H1 (cell line): ENCODE measurements at regions not wholly inside any gene's neighbourhood (a gene's known extent, or its start where the extent isn't known, plus 50 kb on each side); places are given as distances from the start of the nearest gene placed in this dataset.

Experiments
- CTCF ChIA-PET: fragments of 300-600 bp; sonication (Branson Sonifier 250); formaldehyde crosslinking; loops from one replicate; lab custom pipeline; 2021; ENCODE audit not compliant: partially characterized antibody; lab: Charles Lee
- POLR2A ChIA-PET: fragments of 300-600 bp; sonication (Branson Sonifier 250); formaldehyde crosslinking; loops from one replicate; lab custom pipeline; 2021; ENCODE audit warnings: inconsistent platforms; ENCODE audit not compliant: partially characterized antibody; lab: Charles Lee
- DNase-seq, 2 experiments: peaks; one replicate each; pipeline versions ENCODE4 v3.0.0 to v3.0.0-alpha.2; 2010 to 2022; ENCODE audit warnings: low spot score in 2 of 2, low read depth in 1 of 2, mixed read lengths in 1 of 2
- FAIRE-seq: peaks from 2 replicates; lab custom pipeline; 2011; peaks lifted over from hg19 to GRCh38; lab: Jason Lieb, UNC
- H2AFZ ChIP-seq: 2 replicates; pipeline ENCODE4 v1.8.1; 2012; ENCODE audit warnings: low read length, inconsistent platforms
- H2AK5ac ChIP-seq: 2 replicates; pipeline ENCODE4 v1.6.1; 2013; ENCODE audit warnings: low read depth, low read length
- H2BK120ac ChIP-seq: replicated peaks from 2 replicates; pipeline ENCODE3; 2013; ENCODE audit warnings: low read depth, low read length, inconsistent platforms
- H2BK12ac ChIP-seq: 2 replicates; pipeline ENCODE4 v1.6.1; 2013; ENCODE audit warnings: low read depth, low read length
- H2BK15ac ChIP-seq: 2 replicates; pipeline ENCODE4 v1.6.1; 2013; ENCODE audit warnings: low read length
- H2BK20ac ChIP-seq: 2 replicates; pipeline ENCODE4 v1.6.1; 2013; ENCODE audit warnings: low read length
- H2BK5ac ChIP-seq: 2 replicates; pipeline ENCODE4 v1.6.1; 2013; ENCODE audit warnings: low read depth, low read length
- H3K14ac ChIP-seq: 2 replicates; pipeline ENCODE4 v1.6.1; 2013; ENCODE audit warnings: inconsistent platforms; ENCODE audit not compliant: insufficient read length
- H3K18ac ChIP-seq: 2 replicates; pipeline ENCODE4 v1.6.1; 2013; ENCODE audit warnings: low read length; ENCODE audit errors: extremely low read depth
- H3K23ac ChIP-seq: 2 replicates; pipeline ENCODE4 v1.6.1; 2013; ENCODE audit warnings: inconsistent platforms; ENCODE audit not compliant: insufficient read length
- H3K23me2 ChIP-seq: 2 replicates; pipeline ENCODE4 v1.6.1; 2013; ENCODE audit warnings: low read depth, low read length
- H3K27ac ChIP-seq: 2 replicates; pipeline ENCODE4 v1.6.1; 2011; ENCODE audit warnings: low read depth, low read length, inconsistent platforms
- H3K27me3 ChIP-seq, 4 experiments: replicated peaks in 1 of 4; 1 replicate in 1 of 4; 2 replicates in 3 of 4; pipeline versions ENCODE4 v1.6.1 to v1.8.1; 2011 to 2013; ENCODE audit warnings: low read length in 3 of 4, mild to moderate bottlenecking in 3 of 4, inconsistent platforms in 2 of 4, mixed read lengths in 2 of 4, moderate library complexity in 1 of 4; ENCODE audit not compliant: control insufficient read depth in 3 of 4, insufficient read depth in 3 of 4; ENCODE audit errors: extremely low read depth in 1 of 4
- H3K36me3 ChIP-seq, 4 experiments: 2 replicates each; pipeline versions ENCODE4 v1.6.1 to v1.8.1; 2011 to 2013; ENCODE audit warnings: mild to moderate bottlenecking in 4 of 4, low read length in 3 of 4, moderate library complexity in 2 of 4, control low read depth in 1 of 4, inconsistent platforms in 1 of 4; ENCODE audit not compliant: insufficient read depth in 4 of 4, control insufficient read depth in 2 of 4
- H3K4ac ChIP-seq: replicated peaks from 2 replicates; pipeline ENCODE3; 2013; ENCODE audit warnings: low read length, low read depth, mixed read lengths, inconsistent platforms; ENCODE audit not compliant: insufficient read length
- H3K4me1 ChIP-seq, 4 experiments: replicated peaks in 1 of 4; 1 replicate in 1 of 4; 2 replicates in 3 of 4; pipeline versions ENCODE4 v1.6.1 to v1.8.1; 2011 to 2013; ENCODE audit warnings: low read length in 3 of 4, inconsistent platforms in 2 of 4, mixed read lengths in 1 of 4; ENCODE audit not compliant: insufficient read depth in 4 of 4, control insufficient read depth in 3 of 4
- H3K4me2 ChIP-seq, 2 experiments: 2 replicates each; pipeline versions ENCODE4 v1.6.1 to v1.8.1; 2011 to 2013; ENCODE audit warnings: low read depth in 2 of 2, low read length in 2 of 2, control low read depth in 1 of 2, inconsistent platforms in 1 of 2, mild to moderate bottlenecking in 1 of 2; ENCODE audit not compliant: insufficient read depth in 1 of 2
- H3K4me3 ChIP-seq, 4 experiments: fragments of 200-600, 300-600 bp in 1 of 4; sonication (generic), shearing (Covaris generic), sonication (Bioruptor Twin) in 1 of 4; 2 replicates each; pipeline versions ENCODE4 v1.5.1 to v1.8.1; 2011 to 2016; ENCODE audit warnings: low read length in 4 of 4, low read depth in 3 of 4, control low read depth in 2 of 4, inconsistent platforms in 2 of 4, mild to moderate bottlenecking in 2 of 4, mixed read lengths in 1 of 4, moderate library complexity in 1 of 4; ENCODE audit not compliant: insufficient read depth in 2 of 4; ENCODE audit errors: extremely low read depth in 1 of 4
- H3K56ac ChIP-seq: replicated peaks from 2 replicates; pipeline ENCODE3; 2013; ENCODE audit warnings: low read depth, mild to moderate bottlenecking, mixed read lengths, low read length, inconsistent platforms; ENCODE audit not compliant: insufficient read length
- H3K79me1 ChIP-seq: 2 replicates; pipeline ENCODE4 v1.6.1; 2013; ENCODE audit warnings: low read depth, low read length, control low read depth
- H3K79me2 ChIP-seq, 2 experiments: 2 replicates each; pipeline versions ENCODE4 v1.6.1 to v1.8.1; 2012 to 2013; ENCODE audit warnings: low read length in 2 of 2, mild to moderate bottlenecking in 2 of 2, inconsistent platforms in 1 of 2; ENCODE audit not compliant: insufficient read depth in 2 of 2, control insufficient read depth in 1 of 2
- H3K9ac ChIP-seq, 4 experiments: replicated peaks in 1 of 4; 1 replicate in 1 of 4; 2 replicates in 3 of 4; pipeline versions ENCODE4 v1.6.1 to v1.8.1; 2011 to 2013; ENCODE audit warnings: low read depth in 3 of 4, low read length in 3 of 4, control low read depth in 2 of 4, mild to moderate bottlenecking in 2 of 4, moderate library complexity in 2 of 4, inconsistent platforms in 1 of 4; ENCODE audit errors: extremely low read depth in 1 of 4
- H3K9me3 ChIP-seq, 2 experiments: 2 replicates each; pipeline versions ENCODE4 v1.6.1 to v1.8.1; 2012 to 2013; ENCODE audit warnings: mild to moderate bottlenecking in 2 of 2, moderate library complexity in 2 of 2, control low read depth in 1 of 2, inconsistent platforms in 1 of 2, low read depth in 1 of 2, low read length in 1 of 2, mixed read lengths in 1 of 2; ENCODE audit not compliant: insufficient read depth in 2 of 2
- H4K20me1 ChIP-seq, 2 experiments: replicated peaks in 1 of 2; 2 replicates each; pipeline versions ENCODE3 to v1.8.1; 2011 to 2013; ENCODE audit warnings: inconsistent platforms in 2 of 2, low read length in 2 of 2, mild to moderate bottlenecking in 1 of 2; ENCODE audit not compliant: insufficient read depth in 2 of 2, control insufficient read depth in 1 of 2
- H4K5ac ChIP-seq: 2 replicates; pipeline ENCODE4 v1.6.1; 2013; ENCODE audit warnings: low read length, low read depth, mixed read lengths, inconsistent platforms; ENCODE audit not compliant: insufficient read length
- H4K8ac ChIP-seq: 2 replicates; pipeline ENCODE4 v1.8.0; 2013; ENCODE audit warnings: mild to moderate bottlenecking, moderate library complexity, low read length, inconsistent platforms; ENCODE audit not compliant: insufficient read depth; ENCODE audit errors: extremely low read depth
- H4K91ac ChIP-seq: replicated peaks from 2 replicates; pipeline ENCODE3; 2013; ENCODE audit warnings: low read length, mixed read lengths, inconsistent platforms; ENCODE audit not compliant: insufficient read length
- NRF1 ChIP-seq: IDR thresholded peaks from 2 replicates; pipeline ENCODE4 v1.6.1; 2011; ENCODE audit warnings: mild to moderate bottlenecking, low read depth, low read length, improper control_type of control experiment
- WGBS, 2 experiments: shearing (Covaris generic) in 1 of 2; methylation state at CpG; one replicate each; pipeline versions ENCODE4 v1.1.6 to v1.1.7; 2013 to 2015; ENCODE audit warnings: low lambda C conversion rate in 2 of 2, mixed read lengths in 2 of 2, inconsistent platforms in 1 of 2, low coverage in 1 of 2, missing lambda C conversion rate in 1 of 2; ENCODE audit not compliant: insufficient replicate concordance in 2 of 2, insufficient coverage in 1 of 2, insufficient read length in 1 of 2; ENCODE audit errors: extremely low coverage in 1 of 2, missing lambda C conversion rate in 1 of 2; 5-methylcytosine and 5-hydroxymethylcytosine counted together

DNA sequence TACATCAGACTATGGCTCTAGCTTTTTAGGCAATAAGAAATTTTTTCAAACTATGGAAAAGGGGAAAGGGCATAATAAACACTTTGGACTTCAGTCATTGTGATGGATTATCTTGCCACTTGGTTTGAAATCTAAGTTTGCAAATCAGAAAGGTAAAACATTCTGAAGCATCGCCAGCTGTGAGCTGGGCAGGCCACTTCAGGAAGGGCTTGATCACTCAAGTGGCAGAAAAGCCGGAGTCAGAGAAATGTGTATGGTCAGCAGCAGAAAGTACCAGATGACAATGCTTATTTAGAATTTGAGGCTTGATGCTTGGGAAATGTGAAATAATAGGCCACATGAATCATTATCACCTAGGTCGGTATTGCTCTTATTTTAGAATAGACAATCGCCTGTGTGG lies 79.7 kb downstream of the ZNF648 start:
- Histone ChIP-seq H2BK5ac (no peak overlapping the region), H3K23ac (no peak overlapping the region), H3K23me2 (no peaks in the 10 kb centered on the region), H3K27ac (no peak overlapping the region), H3K27me3 (no peaks in the 10 kb centered on the region), H2BK12ac (no peak overlapping the region), H3K14ac (no peak overlapping the region), H3K9me3 (no peaks in the 10 kb centered on the region; a peak in 1 of 4 replicates), H4K20me1 (no peaks in the 10 kb centered on the region), H2AK5ac (no peak overlapping the region), H4K5ac (no peak overlapping the region), H3K79me2 (no peaks in the 10 kb centered on the region), H3K4me3 (no peak overlapping the region), H3K56ac (no peak overlapping the region), H2BK20ac (no peak overlapping the region), H2AFZ (no peak overlapping the region), H2BK120ac (no peak overlapping the region)
- POLR2A ChIA-PET = interaction anchor here (1.4 kb wide), 1 partner anchor 9 kb away, joined by 3 read pairs; no protein-coding TSS in a partner anchor
- WGBS, 2 experiments = 93% methylated on average over 4 of the region's 4 CpGs; no CpG with 5 or more reads in 1 of the 2 experiments
- DNase-seq (no peak), FAIRE-seq (no peak)
- TF ChIP-seq NRF1 = no peak
- TF ChIP-seq, all 59 proteins: peak for 0
- no peak overlapping the region for H3K18ac ChIP-seq
- no peak overlapping the region for H4K8ac ChIP-seq
- H3K4me1 ChIP-seq = peaks cover 0 to 4% (median under 1%) of the 10 kb centered on the region in 4 experiments; a peak in 4 of 7 replicates
- no peak overlapping the region for H2BK15ac ChIP-seq
- no peak overlapping the region for H3K4me2 ChIP-seq
- H3K4ac ChIP-seq = no peak overlapping the region
- no peaks in the 10 kb centered on the region for H3K79me1 ChIP-seq
- no peak overlapping the region for H4K91ac ChIP-seq
- no peaks in the 10 kb centered on the region for H3K36me3 ChIP-seq
- no peak overlapping the region for H3K9ac ChIP-seq
- CTCF ChIA-PET = interaction anchor here (0.6 to 1.6 kb wide), 3 partner anchors 8 to 559 kb away, joined by 3 to 4 read pairs (median 3); no protein-coding TSS in a partner anchor
